Stimulated activated CD4-positive, alpha-beta T cell treated with anti-CD3 and anti-CD28 coated beads, Interleukin-12 subunit alpha, Interleukin-12 subunit beta, amount 100 ng/mL, for 48 hours (primary cell): ENCODE measurements at regions not wholly inside any gene's neighbourhood (a gene's known extent, or its start where the extent isn't known, plus 50 kb on each side); places are given as distances from the start of the nearest gene placed in this dataset.

Experiments used
- DNase-seq, 3 donors: peaks; one replicate each; pipeline ENCODE4 v3.0.0-alpha.2; 2020; ENCODE audit warnings: low read depth in 2 of 3, low spot score in 1 of 3

DNA sequence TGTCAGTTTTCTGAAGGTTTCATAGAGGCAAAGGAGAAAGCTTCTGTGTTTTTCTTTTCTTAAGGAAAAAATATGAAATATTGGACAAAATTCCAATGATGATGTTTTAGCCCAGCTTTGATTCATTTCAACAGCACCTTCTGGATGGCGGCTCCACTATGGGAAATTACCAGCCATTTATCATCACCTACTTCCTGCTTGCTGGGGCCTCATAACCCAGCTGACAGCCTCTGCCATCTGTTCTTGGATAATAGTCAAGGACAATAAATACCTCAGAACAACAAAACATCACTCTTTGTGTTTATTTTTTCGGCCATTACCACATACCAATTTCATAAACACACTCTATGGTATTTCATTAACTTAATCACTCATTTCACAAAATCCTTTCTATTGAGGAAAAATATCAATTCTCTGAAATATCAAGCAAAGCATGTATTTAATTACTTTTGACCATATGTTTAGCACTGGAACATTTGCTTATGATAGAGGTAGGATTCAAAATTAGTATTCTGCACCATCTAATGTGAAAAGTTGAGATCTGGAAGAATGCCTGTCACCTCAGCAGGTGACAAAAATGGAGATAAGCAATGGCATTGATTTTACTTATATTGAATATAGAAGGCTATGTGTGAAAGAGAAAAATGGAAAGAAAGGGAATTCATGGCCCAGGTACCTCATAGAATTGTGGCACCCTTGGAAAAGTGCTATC, 629.7 kb downstream of the LIG4 start:
- no peak for DNase-seq

DNA sequence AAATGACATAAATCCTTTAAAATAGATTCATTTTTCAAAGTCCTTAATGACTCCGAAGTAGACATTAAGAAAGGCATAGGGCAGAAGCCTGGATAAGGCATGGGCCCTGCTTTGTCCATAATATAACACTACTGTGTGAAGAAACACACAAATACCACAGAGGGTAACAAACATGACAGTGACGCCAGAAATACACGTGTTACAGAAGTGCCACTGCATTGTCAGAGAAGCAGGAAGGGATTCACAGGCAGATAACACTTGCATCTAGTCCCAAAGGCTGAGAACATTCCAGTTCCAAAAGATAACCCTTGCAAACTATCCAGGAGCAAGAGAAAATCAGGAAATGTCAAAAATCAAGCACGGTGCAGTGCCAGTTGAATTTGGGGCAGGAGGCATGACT, 633.2 kb downstream of the LIG4 start:
- DNase-seq, result no peak

DNA sequence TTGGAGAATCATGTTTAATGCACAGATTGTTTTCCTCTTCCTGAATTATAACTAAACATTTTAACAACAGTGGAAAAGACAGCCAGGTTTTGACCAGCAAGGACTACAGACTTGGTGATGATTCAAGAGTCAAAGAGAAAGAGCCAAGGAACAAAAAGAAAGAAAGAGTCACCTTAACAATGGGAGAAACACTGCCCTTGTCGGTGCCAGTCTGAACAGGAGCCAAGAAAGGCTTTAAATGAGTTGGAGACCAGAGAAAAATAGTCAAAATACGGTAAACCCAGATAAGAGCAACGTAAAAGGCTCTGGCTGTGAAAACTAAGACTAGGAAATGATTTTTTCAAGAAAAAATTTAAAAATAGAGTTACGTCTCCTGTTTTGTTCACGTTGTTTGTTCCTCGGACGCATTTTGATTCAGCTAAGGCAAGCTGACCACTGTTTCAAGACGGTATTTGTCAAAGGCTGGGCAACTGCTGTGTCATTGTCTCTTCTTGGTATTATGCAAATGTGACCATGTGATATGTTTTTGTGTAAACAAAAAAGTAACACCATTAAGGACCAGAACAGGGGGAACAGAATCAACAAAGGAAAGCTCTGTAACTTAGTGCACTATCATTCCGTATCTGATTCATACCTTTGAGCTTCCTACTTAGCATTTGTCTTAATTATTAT, 634.5 kb downstream of the LIG4 start:
- DNase-seq, result no peak

DNA sequence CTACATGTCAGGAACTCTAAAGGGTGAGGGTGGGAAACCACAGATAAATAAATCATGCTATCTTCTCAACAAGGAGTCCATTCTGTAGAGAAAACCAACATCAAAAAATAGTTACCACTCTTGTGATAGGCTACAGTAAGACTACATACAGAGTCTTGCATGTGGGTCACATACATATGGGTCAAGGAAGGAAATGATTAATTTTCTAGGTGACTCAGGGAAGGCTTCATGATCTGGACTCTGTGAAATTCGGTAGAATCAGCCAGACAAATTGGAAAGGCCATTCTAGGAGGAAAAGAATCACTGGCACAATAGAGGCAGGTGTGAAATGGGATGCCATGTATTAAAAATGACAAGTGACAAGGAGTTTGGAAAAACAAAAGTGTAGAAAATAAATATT, 638.9 kb downstream of the LIG4 start:
- DNase-seq, result no peak

DNA sequence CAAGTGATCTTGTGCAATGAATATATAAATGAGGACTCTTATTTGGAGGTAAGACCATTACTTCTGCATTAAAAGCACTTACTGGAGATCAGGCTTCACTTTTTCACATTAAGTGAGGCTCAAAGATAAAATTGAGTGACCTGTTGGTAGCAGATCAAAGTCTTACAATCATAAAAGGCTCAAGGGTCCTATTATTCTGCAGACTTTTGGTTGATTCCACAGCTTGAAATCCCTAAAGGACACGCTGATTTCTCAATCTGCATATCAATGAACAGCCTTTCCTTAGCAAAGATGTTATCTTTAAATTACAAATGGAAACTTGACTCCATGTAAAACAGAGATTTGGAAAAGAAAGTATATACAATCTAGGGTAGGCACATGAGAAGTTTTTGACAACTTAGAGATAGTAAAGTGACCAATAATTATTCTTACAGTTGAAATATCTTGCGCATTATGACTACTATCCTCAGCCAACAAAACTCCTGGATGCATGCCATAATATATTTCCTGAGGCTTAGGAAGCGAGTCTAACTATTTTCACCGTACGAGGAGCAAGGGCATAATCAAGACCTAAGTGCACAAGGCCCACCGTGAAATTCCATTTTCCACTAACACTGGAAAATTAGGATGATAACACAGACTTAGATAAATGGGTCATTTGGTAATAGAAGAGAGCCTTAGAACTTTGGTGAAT, 640.7 kb downstream of the LIG4 start:
- no peak for DNase-seq

DNA sequence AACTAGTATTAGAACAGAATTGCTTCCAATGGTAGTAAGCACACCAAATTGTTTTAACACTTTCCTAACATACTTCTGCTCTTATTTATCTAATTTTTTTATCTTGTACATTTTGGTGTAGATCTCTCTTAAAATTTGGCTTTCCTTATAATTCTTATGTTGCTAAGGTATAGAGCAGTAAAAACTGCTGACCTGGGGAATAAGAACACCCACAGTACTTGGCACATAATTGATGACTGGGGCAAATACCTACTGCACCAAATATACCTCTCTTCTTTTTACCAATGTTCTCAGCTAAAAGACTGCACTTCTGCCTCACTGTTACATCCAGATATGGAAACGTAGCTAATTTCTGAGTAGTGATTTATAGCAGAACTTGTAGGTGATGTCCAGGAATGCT, 642.2 kb downstream of the LIG4 start:
- no peak for DNase-seq

DNA sequence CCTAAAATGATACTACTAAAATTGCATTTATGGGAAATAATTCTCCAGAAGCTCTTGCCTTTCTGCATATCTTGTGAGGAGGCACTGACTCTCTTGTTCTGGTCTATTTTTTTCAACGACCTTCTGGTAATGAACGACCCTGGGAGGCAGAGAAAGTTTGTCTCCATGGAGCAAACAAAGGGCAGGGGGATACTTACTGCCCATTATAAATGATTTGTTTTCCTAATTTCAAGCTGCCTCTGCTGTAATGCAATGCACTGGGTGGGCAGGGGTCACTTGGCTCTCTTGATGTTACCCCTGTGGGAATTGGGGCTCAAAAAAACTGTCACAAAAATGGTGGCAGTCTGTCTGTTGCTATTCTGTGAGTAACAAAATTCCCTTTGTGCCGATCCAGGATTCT, 643.2 kb downstream of the LIG4 start:
- no peak for DNase-seq

DNA sequence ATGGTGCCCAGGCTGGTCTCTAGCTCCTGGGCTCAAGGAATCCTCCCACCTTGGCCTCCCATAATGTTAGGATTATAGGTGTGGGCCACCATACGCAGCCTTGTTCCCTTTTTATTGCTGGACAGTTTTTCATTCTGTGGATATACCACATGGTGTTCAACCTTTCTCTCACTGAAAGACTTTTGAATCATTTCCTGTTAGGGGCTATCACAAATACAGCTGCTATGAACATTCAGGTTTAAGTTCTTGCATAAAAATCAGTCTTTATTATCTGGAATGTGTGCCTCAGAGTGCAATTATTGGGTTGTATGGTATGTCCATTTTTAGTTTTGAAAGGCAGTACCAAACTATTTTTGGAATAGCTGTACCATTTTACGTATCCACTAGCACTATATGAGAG, 647.2 kb downstream of the LIG4 start:
- DNase-seq, result no peak

DNA sequence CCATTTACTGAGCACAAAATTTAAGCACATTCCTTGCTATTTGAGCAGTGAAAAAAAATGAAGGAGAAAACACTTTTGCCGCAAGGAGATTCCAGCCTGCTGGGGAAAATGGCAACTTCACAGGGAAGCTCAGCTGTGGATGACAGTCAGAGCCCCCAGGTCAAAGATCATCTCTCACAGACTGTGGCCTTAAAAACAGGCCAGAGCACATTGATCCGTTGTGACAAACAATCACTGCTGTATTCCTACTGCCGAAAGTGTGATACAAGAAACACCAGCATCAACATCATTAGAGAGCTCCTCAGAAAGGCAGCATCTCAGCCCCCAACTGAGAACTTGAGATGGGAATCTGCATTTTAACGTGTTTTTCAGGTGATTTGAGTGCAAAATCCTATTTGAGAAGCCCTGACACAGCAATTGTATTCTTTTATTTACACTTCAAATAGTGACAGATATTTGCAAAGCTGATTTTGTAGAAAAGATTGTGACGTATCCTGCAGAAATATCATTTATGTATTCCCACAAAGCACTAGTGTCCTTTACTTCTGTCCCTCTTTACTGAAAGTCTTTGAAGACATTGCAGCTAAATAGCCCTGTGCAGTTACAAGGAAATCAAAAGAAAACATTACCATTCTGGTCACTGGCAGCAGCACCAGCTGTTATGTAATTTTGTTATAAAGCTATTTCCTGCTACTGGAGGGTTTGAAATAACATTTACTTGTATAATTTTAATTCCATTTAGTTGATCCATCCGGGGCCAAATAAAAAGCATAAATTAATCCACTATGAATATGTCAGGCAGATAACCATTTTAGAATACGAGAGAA, 652.0 kb downstream of the LIG4 start:
- no peak for DNase-seq

DNA sequence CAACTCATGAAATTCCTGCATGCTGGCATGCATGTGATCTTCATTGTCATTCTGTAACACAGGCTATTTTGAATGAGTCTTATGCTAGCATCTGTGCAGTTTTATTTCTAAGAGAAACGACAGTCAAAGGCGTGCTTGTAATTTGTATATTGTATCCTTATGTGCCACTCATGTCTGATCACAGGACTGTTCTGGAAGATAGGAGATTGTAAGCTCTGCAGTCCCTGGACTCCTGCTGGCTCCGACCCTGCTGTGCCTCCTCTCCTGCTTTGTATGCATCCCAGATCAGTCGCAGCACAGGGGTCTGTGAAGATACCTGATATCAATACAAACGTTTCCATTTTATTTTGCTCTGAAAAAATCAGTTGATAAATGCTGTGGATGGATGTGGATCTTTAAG, 653.1 kb downstream of the LIG4 start:
- no peak for DNase-seq

DNA sequence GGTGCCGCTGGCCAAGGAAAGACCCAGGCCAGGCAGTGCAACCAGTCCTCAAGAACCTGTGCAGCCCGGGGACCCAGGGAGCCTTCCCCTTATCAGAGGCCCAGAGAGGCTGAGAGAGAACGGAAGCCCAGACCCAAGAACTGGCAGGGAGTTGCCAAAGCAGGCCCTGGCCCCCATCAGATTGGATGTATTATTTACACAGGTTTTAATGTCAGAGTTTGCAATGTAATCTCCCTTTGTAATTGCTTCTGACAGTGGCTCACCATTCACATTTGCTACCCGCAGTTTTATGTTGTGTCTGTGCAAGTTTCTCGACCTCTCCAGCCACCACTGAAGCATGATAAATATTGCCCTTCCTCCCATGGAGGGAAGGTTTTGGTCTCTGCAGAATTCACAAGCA, 660.9 kb downstream of the LIG4 start:
- no peak for DNase-seq

DNA sequence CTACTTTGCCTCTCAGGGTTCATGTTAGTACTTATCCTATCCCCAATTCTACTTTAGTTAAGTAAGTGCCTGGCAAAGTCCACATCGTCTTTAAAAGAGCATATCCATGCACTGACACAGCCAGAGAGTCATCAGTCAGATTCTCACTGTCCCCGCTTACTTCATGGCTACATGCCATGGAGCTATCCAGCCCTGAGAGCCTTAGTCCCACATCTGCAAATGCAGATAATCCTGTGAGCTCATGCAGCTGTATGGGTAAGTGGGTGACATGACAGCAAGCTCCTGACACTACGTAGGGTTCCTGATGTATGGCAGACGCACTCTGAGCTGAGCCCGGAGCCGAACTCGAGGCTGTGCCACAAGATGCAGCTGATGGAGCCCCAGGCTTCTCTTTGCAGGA, 661.5 kb downstream of the LIG4 start:
- DNase-seq, result no peak

DNA sequence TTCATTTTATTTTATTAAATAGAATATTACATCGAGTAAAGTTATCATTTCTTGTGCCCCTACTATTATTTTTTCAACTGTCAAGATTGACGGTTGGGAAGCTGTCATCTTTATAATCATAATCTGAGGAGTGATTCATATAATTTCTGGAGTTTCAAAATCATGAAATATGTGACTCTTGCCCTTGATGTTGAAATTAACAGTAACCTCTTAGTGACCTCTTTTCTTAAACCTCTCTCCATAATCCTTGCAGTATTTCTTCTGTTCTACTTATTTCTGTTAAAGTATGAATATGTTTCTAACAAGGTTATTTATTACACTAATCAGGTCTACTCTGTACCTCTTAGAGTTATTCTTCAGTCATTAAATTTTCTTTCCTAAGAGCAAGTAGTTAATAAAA, 663.8 kb downstream of the LIG4 start:
- no peak for DNase-seq

DNA sequence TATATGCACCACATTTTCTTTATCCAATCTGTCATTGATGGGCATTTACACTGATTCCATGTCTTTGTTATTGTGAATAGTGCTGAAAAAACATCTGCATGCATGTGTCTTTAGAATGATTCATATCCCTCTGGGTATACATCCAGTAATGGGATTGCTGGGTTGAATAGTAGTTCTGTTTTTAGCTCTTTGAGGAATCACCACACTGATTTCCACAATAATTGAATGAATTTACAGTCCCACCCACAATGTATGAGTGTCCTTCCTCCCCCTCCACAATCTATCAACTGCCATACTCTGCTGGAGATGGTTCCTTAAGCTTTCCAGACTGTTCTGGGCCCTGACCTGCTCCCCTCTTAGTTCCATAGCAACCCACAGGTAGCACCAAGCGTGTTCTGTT, 667.0 kb downstream of the LIG4 start:
- no peak for DNase-seq

DNA sequence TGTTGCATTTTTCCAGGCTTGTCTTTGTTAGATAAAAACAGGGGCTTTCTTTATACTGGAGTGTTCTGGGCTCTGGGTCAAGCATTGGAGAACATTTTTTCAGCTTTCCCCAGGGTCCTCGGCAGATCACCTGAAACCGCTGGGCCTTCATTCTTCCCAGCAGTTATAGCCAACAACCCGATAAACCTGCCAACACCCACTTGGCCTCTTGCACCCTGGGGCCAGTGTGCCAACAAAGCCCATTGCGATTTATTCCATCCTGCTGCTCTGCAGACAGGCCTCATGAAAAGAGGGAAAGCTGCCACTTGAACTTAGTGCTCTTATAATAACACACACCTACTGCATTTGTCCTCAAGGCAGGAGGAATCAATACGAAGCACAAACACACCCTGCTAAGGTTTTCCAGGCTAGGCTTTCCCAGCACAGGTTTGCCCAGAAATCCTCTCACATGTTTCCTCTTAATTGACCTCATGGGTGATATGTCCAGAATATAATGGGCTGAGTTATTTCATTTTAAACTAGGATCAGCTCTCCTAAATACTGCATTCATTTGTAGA, 669.3 kb downstream of the LIG4 start:
- DNase-seq, result no peak

DNA sequence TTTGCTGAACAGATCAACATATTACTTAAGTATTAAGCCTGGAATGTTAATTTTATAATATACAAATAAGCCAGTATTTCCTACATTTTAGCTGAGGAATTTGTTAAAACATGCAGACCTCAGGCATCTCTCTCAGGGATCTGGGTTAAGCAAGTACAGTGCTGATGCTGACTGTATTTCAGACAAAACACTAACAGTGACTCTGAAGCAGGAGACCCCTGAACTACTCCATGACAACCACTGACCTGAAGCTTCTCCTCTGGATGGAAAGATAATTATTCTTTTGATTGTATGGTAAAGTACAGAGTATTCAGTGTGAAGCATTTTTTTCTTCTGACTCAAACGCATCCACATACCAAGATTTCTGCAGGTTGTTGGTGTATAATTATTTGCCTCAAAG, 680.8 kb downstream of the LIG4 start:
- no peak for DNase-seq

DNA sequence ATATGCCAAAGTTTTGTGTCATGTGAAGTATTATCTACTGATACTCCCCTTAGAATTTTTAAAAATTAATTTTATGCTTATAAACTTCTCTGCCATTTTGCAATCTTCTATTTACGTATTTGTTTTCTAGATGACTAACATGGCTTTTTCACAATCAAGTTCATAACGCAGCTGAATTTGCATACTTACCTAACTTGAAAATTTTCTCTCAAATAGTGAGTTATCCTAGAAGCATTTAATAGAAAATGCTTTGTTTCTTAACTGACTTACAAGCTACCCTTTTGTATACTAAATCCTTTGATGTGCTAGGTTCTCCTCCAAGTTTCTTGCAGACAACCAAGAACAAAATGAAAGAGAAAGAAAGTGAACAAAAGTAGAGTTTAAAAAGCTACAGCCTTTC, 683.5 kb downstream of the LIG4 start:
- no peak for DNase-seq

DNA sequence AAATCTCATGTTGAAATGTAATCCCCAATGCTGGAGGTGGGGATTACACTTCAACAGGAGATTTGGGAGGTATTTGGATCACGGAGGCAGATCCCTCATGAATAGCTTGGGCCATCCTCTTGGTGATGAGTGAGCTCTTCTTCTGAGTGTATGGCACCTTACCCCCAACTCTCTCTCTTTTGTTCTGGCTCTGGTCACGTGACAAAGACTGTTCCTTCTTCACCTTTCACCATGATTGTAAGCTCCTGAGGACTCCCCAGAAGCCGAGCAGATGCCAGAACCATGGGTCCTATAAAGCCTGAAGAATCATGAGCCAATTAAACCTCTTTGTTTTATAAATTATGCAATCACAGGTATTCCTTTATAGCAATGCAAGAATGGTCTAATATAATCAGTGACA, 684.2 kb downstream of the LIG4 start:
- DNase-seq, result no peak

DNA sequence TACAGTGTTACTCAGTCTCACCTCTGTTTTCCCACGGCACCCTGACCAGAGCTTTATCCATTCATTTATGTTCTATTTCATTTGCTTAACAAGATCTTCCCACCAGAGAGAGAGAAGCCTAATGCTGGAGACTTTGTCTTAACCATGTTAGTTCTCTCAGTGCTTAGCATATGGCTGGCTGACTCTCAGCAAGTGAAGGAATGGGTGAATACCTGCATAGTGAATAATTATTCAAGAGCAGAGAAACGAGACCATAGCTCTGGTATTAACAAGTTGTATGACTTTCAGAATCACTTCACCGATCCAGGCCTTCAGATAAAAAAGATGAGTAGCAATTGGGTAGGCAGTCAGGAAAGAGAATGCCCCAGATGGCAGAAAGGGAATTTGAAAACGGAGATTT, 686.3 kb downstream of the LIG4 start:
- no peak for DNase-seq

DNA sequence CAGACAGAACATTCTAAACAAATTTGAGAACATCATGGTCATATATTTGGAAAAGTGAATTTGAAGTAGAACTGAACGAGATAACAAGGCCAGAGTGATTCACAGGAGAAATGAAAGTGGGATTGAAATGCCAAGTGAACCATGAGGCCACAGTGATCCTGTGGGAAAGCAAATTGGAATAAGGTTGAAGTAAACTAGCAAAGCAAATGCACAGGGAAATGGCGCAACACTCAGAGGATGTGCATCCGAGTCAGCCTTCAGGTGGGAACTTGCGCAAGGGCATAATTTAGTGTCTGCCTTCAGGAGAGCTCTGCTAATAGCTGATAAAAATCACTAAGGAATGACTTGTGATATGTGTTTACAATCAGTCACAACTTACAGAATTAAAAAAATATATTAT, 696.6 kb downstream of the LIG4 start:
- no peak for DNase-seq

DNA sequence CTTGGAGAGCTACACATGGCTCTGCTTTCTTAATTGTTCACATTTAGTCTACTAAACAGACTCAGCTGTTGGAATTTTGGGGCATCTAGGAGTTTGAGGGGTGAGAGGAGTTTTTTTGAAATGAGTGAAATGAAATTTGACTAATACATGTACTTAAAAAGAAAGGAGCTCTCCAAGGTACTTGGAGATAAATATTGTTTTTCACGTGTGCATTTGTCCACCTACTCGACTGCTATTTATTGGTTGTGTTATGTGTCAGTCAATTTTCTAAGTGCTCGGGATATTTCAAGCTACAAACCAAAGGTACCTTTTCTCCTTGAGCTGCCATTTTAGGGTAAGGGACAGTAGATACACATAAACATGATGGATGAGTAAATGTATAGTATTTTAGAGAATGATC, 697.0 kb downstream of the LIG4 start:
- no peak for DNase-seq
